Astrocyte (in vitro differentiated cells and primary cell): ENCODE measurements at regions not wholly inside any gene's neighbourhood (a gene's known extent, or its start where the extent isn't known, plus 50 kb on each side); places are given as distances from the start of the nearest gene placed in this dataset.

Source experiments
- EZH2 ChIP-seq: IDR thresholded peaks from 2 replicates; pipeline ENCODE4 v1.6.1; 2012; ENCODE audit warnings: mild to moderate bottlenecking, low read length, inconsistent platforms; ENCODE audit not compliant: insufficient read depth
- TF ChIP-seq, protein P1 (sequence below): IDR thresholded peaks from 2 replicates; pipeline ENCODE4 v1.5.1; 2011; ENCODE audit warnings: low read depth, mild to moderate bottlenecking, inconsistent platforms, low read length, moderate library complexity; ENCODE audit not compliant: insufficient read depth

DNA sequence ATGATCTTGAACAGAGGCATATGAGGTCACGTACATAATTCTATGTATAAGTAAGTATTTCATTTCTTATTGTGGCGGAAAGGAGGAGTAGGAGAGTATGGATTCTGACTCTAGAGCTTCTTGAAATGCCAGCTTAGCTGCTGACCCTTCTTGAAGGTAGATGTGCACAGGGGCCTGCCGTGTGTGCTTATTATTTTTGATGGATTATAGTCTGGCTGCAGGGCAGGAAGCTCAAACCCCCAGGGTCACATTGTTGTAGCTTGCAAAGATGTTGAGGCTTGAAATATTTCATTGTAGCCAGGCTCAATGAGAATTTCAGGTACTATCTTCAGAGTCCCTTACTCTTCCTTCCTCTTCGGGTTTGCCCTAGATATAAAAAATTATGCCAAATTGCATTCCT lies 418.8 kb downstream of the OLFM4 start:
- TF ChIP-seq, protein P1, sequence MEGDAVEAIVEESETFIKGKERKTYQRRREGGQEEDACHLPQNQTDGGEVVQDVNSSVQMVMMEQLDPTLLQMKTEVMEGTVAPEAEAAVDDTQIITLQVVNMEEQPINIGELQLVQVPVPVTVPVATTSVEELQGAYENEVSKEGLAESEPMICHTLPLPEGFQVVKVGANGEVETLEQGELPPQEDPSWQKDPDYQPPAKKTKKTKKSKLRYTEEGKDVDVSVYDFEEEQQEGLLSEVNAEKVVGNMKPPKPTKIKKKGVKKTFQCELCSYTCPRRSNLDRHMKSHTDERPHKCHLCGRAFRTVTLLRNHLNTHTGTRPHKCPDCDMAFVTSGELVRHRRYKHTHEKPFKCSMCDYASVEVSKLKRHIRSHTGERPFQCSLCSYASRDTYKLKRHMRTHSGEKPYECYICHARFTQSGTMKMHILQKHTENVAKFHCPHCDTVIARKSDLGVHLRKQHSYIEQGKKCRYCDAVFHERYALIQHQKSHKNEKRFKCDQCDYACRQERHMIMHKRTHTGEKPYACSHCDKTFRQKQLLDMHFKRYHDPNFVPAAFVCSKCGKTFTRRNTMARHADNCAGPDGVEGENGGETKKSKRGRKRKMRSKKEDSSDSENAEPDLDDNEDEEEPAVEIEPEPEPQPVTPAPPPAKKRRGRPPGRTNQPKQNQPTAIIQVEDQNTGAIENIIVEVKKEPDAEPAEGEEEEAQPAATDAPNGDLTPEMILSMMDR, result no peak
- no peak for TF ChIP-seq EZH2
